Colon (tissue), 2 donors: ENCODE measurements at regions not wholly inside any gene's neighbourhood (a gene's known extent, or its start where the extent isn't known, plus 50 kb on each side); places are given as distances from the start of the nearest gene placed in this dataset.
"Not testable (repeated sequence)": the region's sequence is repeated elsewhere in the genome, so short reads cannot be mapped to it uniquely, and the experiment has no call there.

Experiments
- FAIRE-seq: peaks from 2 replicates; lab custom pipeline; 2012; peaks lifted over from hg19 to GRCh38; lab: Jason Lieb, UNC
- donor health status: control.
- donor health status: control.

GRCh38 chr12:17695495-17695894, 394.5 kb downstream of the RERGL start:
- no peak for FAIRE-seq

GRCh38 chr12:17691369-17691768, 398.6 kb downstream of the RERGL start:
- no peak for FAIRE-seq

GRCh38 chr12:17680220-17680619, 409.8 kb downstream of the RERGL start:
- no peak for FAIRE-seq

- FAIRE-seq, result no peak
Observed at GRCh38 chr12:17666641-17667324, 423.2 kb downstream of the RERGL start.

- FAIRE-seq, result no peak
Observed at GRCh38 chr12:17665839-17666238, 424.2 kb downstream of the RERGL start.

GRCh38 chr12:17661250-17661649, 428.7 kb downstream of the RERGL start:
- no peak for FAIRE-seq

- FAIRE-seq, result no peak
Observed at GRCh38 chr12:17652436-17652835, 437.6 kb downstream of the RERGL start.

GRCh38 chr12:17642340-17642650, 447.7 kb downstream of the RERGL start:
- FAIRE-seq, result no peak

- FAIRE-seq, result no peak
Observed at GRCh38 chr12:17640615-17641014, 449.4 kb downstream of the RERGL start.

- no peak for FAIRE-seq
Observed at GRCh38 chr12:17618831-17619230, 471.2 kb downstream of the RERGL start.

GRCh38 chr12:17609701-17610100, 480.3 kb downstream of the RERGL start:
- no peak for FAIRE-seq

- FAIRE-seq, result no peak
Observed at GRCh38 chr12:17609153-17609552, 480.8 kb downstream of the RERGL start.

GRCh38 chr12:17595111-17595510, 494.9 kb downstream of the RERGL start:
- FAIRE-seq, result no peak

- no peak for FAIRE-seq
Observed at GRCh38 chr12:17593715-17594406, 496.1 kb downstream of the RERGL start.

- no peak for FAIRE-seq
Observed at GRCh38 chr12:17592472-17592871, 497.5 kb downstream of the RERGL start.

GRCh38 chr12:17591005-17591681, 498.9 kb downstream of the RERGL start:
- FAIRE-seq, result no peak

GRCh38 chr12:17588968-17589367, 501.0 kb downstream of the RERGL start:
- no peak for FAIRE-seq

GRCh38 chr12:17579205-17580026, 510.6 kb downstream of the RERGL start:
- FAIRE-seq, result no peak

- FAIRE-seq, result no peak
Observed at GRCh38 chr12:17577405-17577804, 512.6 kb downstream of the RERGL start.

GRCh38 chr12:17572250-17572649, 517.7 kb downstream of the RERGL start:
- FAIRE-seq, result peak; percentile 36

- no peak for FAIRE-seq
Observed at GRCh38 chr12:17571047-17571446, 518.9 kb downstream of the RERGL start.

- not testable (repeated sequence) for FAIRE-seq
Observed at GRCh38 chr12:17564630-17565029, 525.4 kb downstream of the RERGL start.

GRCh38 chr12:17550011-17550410, 540.0 kb downstream of the RERGL start:
- no peak for FAIRE-seq
